AG04449 (cell line): ENCODE measurements at regions not wholly inside any gene's neighbourhood (a gene's known extent, or its start where the extent isn't known, plus 50 kb on each side); places are given as distances from the start of the nearest gene placed in this dataset.
"Not testable (repeated sequence)": the region's sequence is repeated elsewhere in the genome, so short reads cannot be mapped to it uniquely, and the experiment has no call there.

ENCODE experiments used
- CTCF ChIA-PET: fragments of 350-600 bp; formaldehyde crosslinking; extraction: SDS; loops from one replicate; lab custom pipeline; 2021; ENCODE audit warnings: antibody characterized with exemption; lab: Yijun Ruan, JAX
- POLR2A ChIA-PET: fragments of 400-600, 350-600 bp; formaldehyde crosslinking; extraction: SDS; loops from one replicate; lab custom pipeline; 2020; ENCODE audit warnings: antibody characterized with exemption, inconsistent platforms; lab: Yijun Ruan, JAX
- DNase-seq: peaks from one replicate; pipeline ENCODE4 v3.0.0-alpha.2; 2010; ENCODE audit warnings: low read depth, low spot score
- H3K4me3 ChIP-seq: 2 replicates; pipeline ENCODE4 v1.5.1; 2011; ENCODE audit warnings: low read depth, mild to moderate bottlenecking, control low read depth, low read length
- TF ChIP-seq, protein P1 (sequence below): IDR thresholded peaks from one replicate; pipeline ENCODE4 v1.5.1; 2011; ENCODE audit warnings: mild to moderate bottlenecking, moderate library complexity, low read length, control low read depth, inconsistent platforms; ENCODE audit not compliant: insufficient read depth; ENCODE audit errors: missing control alignments

DNA sequence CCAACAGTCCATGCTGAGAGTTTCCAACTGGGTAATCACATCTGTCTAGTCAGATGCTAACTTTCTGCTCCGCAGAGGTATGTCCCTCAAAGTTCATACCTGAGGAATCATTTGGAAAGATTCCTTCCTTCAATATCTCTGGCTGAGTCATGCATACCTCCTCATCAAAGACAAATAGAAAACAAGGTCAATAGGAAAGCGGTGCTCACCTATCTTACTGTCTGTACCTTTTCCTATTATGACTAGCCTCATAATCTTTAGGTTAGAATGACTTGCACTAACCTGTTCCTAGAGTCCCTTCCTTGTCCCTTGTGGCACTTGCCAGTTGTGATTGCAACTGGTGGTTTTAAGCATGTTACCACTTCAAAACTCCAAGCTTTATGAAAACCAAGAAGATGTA lies 78.2 kb upstream of the PTPRK start:
- ChIA-PET POLR2A (no interaction called here), CTCF (interaction anchor here (1.6 kb wide), 1 partner anchor 12 kb away, joined by 3 read pairs; no protein-coding TSS in a partner anchor)
- no peak for DNase-seq
- TF ChIP-seq, protein P1, sequence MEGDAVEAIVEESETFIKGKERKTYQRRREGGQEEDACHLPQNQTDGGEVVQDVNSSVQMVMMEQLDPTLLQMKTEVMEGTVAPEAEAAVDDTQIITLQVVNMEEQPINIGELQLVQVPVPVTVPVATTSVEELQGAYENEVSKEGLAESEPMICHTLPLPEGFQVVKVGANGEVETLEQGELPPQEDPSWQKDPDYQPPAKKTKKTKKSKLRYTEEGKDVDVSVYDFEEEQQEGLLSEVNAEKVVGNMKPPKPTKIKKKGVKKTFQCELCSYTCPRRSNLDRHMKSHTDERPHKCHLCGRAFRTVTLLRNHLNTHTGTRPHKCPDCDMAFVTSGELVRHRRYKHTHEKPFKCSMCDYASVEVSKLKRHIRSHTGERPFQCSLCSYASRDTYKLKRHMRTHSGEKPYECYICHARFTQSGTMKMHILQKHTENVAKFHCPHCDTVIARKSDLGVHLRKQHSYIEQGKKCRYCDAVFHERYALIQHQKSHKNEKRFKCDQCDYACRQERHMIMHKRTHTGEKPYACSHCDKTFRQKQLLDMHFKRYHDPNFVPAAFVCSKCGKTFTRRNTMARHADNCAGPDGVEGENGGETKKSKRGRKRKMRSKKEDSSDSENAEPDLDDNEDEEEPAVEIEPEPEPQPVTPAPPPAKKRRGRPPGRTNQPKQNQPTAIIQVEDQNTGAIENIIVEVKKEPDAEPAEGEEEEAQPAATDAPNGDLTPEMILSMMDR, result no peak
- no peak overlapping the region for H3K4me3 ChIP-seq

DNA sequence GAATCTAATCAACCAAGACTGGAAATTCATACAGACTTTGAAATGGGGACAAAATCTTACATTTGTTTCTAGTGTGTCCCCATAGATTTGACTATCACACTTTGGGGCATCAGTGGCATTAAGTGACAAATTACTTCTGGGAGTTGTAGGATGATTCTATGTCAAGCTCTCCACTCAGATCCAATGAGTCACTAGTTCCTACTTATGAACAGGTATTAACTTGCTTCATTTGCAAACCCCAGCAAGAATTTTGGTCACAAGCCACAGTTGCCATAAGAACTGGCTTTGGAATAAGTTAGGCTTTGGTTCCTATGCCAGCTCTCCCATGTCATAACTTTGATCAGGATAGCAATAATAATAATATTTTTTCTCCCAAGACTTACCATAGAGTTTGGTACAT lies 77.6 kb upstream of the PTPRK start:
- no peak overlapping the region for H3K4me3 ChIP-seq
- CTCF ChIA-PET, result interaction anchor here (0.7 to 1.6 kb wide), 2 partner anchors 11 to 78 kb away, joined by 3 read pairs; partner anchors contain the start of gene PTPRK
- TF ChIP-seq, protein P1, result no peak
- POLR2A ChIA-PET, result no interaction called here
- DNase-seq, result no peak

DNA sequence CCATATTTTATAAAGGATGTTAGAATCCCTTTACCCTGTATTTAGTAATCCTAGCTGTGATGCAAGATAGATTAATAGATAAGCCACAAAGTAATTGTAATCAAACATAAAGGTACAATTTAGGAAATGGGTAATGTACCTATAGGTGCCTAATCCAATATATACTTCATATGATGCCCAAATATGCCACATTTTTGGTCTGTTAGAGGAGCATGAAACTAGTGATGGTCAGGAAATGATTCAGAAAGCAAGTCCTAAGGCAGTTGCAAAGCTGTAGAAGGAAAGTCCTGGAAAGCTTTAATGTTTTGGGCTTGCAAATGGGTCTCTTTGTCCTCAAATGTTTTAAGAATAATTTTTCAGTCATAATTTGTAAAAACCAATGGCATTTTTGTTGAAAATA lies 76.6 kb upstream of the PTPRK start:
- POLR2A ChIA-PET, result no interaction called here
- no peak for DNase-seq
- CTCF ChIA-PET, result no interaction called here
- TF ChIP-seq, protein P1, result no peak
- no peak overlapping the region for H3K4me3 ChIP-seq

DNA sequence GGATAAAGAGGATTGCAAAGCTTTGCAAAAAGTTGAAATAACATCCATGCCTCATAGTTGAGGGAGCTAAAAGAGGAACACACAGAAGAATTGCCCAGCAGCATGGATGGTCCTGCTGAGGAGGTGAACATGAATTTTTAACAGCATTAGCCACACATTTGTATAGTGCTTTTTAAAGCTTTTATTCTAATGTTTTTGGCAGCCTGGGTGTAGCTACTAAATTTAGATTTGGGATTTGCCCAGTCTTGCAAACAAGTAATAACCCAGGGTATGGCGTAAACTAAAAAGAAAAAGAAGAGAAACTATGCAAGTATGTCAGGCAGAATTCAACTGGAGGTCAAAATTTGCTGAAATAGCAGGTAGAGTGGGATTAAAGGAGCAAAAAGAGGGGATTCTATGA lies 75.1 kb upstream of the PTPRK start:
- ChIA-PET CTCF (interaction anchor here (1.2 kb wide), 1 partner anchor 76 kb away, joined by 3 read pairs; no protein-coding TSS in a partner anchor), POLR2A (no interaction called here)
- DNase-seq, result no peak
- TF ChIP-seq, protein P1, result no peak
- no peak overlapping the region for H3K4me3 ChIP-seq

DNA sequence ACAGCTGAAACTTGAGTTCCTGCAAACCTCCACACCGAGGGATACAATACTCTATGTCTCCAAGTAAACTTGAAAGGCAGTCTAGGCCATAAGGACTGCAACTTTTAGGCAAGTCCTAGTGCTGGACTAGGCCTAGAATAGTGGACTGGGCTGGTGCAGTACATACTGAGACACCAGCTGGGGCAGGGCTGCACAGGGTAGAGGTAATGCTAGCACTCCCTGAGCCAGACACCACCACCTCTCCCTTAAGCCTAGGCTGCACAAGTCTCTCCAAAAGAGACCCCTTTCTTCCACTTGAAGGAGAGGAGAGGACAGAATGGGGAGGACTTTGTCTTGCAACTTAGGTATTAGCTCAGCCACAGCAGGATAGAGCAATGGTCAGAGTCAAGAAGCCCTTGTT lies 65.7 kb upstream of the PTPRK start:
- H3K4me3 ChIP-seq, result no peak overlapping the region
- POLR2A ChIA-PET, result no interaction called here
- TF ChIP-seq, protein P1, result no peak
- DNase-seq, result no peak
- CTCF ChIA-PET, result interaction anchor here (1.3 kb wide), 1 partner anchor 12 kb away, joined by 3 read pairs; no protein-coding TSS in a partner anchor

DNA sequence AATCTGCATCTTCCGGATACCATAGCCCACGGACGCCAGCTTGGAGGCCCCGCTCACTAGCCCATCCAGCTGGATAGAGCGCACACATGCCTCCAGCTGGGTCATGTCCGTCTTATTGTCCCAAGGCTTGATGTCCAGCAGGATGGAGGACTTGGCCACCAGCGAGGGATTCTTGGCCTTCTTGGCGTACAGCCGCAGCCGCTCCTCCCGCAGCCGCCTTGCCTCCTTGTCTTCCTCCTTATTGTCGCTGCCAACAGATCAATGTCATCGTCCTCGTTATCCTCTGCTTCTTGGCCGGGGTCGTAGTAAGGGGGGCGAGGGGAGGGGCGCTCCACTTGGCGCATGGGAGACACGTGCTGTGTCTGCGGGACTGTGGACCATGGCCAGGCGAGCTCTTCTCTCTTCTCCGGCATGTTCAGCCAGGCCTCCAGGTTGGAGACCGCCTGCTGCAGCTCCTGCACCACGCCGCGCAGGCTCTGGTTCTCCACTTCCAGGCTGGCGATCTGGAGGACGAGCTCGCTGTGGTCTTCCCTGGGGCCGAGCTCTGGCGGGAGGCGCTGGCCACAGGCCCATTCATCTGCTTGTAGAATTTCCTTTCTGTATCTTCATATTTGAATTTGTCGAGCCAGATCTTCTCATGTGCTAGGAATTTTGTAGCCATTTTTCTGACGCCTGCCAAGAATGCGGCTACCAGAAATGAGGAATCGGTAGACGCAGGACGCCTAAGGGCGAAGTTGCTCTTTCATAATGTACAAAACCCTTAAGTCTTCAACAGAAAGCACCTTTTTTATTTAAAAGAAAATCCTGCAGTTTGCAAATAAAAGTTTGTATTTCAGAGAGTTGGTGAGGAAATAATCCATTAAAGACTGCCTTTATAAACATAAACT lies 60.1 kb upstream of the PTPRK start:
- H3K4me3 ChIP-seq, result no peak overlapping the region
- TF ChIP-seq, protein P1, result no peak
- ChIA-PET POLR2A (no interaction called here), CTCF (no interaction called here)
- DNase-seq, result no peak

DNA sequence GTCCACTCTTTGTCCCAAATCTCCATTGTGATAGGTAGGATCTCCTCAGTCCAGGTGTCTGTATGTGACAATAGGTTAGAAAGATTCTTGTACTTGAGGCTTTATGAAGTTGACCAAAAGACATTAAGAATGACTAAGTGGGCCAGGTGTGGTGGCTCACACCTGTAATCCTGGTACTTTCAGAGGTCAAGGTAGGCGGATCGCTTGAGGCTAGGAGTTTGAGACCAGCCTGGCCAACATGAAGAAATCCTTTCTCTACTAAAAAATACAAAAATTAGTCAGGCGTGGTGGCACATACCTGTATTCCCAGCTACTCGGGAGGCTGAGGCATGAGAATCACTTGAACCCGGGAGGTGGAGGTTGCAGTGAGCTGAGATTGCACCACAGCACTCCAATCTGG lies 54.9 kb upstream of the PTPRK start:
- DNase-seq, H3K4me3 ChIP-seq, POLR2A ChIA-PET: not testable (repeated sequence)
- CTCF ChIA-PET, result interaction anchor here (0.9 kb wide), 1 partner anchor 720 kb away, joined by 3 read pairs; no protein-coding TSS in a partner anchor
